Inflammatory macrophage treated with lipopolysaccharide for 4 hours (primary cell): ENCODE measurements at regions not wholly inside any gene's neighbourhood (a gene's known extent, or its start where the extent isn't known, plus 50 kb on each side); places are given as distances from the start of the nearest gene placed in this dataset.
"Not testable (repeated sequence)": the region's sequence is repeated elsewhere in the genome, so short reads cannot be mapped to it uniquely, and the experiment has no call there.

Experiments
- DNase-seq: peaks from one replicate; pipeline ENCODE4 v3.0.0-alpha.2; 2020

DNA sequence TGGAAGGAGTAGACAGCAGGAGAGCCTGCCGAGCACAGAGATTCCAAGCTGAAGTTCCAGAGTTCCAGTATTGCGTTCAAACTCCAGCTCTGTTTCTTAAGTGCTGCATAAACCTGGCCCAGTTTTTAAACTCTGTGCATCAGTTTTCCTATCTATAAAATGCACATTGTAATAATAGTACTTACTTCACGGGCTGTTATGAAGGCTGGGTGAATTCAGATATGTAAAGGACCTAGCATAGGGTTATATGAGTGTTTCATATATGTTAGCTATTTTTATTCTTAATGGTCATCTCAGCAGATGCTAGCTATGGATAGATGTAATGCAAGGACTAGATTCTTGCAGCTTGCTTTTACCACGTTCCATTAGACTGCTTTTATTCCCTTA is 293.1 kb upstream of the SEMA3C start:
- DNase-seq: no peak

DNA sequence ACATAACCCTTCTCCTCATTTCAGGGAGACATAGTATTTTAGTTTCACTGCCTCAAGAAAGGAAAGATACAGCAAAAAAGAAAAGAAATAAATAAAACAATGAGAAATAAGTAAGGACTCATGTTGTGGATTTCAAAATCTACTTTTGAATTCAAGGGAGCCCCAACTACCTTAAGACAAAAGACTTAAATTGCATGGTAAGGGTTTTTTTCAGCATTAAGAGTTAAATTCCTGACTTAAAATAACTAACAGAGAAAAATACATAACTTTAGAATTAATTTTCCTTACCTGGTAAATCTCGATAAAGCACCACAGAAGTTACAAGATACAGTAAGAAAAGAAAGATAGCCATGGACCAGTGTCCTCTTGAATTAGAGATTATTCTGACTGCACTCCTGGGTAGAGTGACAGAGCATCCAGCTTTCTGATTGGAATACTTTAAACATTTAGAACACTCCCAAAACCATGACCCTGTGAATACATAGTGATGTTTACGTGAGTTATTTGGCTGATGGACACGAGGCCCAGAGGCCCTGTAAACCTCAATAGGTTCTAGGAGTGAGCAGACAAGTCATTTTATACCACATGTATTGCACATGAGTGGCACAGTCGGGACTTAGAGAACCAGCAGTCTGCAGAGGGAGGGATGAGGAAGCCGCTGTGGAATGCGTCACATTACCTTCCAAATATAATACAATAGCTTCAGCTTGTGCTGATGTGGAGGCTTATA is 292.5 kb upstream of the SEMA3C start:
- no peak for DNase-seq

DNA sequence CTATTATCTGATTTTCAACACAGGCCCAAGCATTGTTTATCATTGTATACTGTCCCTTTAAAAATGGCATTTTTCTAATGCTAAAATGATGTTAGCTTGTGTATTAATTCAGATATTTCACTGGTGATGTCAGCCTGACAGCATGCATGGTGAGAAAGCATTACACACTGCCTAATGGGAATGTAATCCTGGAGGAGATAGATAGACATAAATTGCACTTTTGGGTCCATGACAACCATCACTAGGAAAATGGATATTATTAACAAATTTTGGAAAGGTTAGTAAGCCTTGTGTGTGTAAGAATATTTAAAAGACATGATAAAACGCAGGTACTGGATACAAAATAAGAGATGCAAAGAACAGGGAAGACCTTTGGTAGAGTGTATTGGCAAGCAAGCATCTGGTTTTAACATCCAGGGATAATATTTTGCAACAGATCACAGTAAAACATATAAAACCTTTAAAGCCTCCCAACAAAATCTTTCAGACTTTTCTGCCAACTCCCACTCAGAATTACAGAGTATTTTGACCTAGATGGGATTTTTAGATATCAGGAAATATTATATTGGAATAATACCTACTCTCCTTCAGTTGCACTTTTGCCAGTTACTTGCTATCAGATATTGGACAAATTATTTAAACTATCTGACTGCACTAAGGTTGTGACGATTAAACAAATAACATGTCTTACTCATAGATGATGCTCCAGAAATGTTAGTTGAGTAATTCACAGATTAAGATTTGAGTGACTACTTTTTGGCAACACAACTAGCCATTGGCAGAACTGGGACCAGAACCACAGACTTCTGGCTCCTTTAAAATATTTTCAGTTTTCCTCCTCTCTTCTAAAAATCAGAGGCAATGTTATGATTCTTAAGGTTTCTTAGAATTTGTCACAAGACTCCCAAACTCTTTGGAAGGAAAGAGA is 291.6 kb upstream of the SEMA3C start:
- no peak for DNase-seq

DNA sequence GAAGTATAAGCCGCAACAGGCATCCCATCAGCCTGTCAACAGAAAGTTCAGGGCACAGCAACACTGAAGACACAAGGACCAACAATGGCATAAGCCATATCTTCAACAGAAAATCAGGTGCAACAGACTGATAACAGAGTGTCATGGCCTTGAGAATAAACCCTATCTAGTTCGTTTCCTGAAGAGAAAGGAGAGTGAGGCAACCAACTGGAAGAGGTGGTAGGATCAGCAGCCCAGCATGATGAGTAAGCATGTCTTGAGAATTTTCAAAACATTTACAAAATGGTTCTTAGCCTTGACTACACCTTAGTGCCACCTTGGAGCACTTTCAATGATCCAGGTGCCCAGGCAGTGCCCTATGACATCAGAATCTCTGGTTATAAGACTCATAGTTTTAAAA is 290.2 kb upstream of the SEMA3C start:
- no peak for DNase-seq

- no peak for DNase-seq
Observed at GRCh38 chr7:81207801-81208200, 288.9 kb upstream of the SEMA3C start.

GRCh38 chr7:81206667-81207360 is 288.0 kb upstream of the SEMA3C start:
- DNase-seq: no peak

GRCh38 chr7:81206217-81206616 is 287.4 kb upstream of the SEMA3C start:
- DNase-seq: no peak

- no peak for DNase-seq
Observed at GRCh38 chr7:81201188-81201587, 282.3 kb upstream of the SEMA3C start.

DNA sequence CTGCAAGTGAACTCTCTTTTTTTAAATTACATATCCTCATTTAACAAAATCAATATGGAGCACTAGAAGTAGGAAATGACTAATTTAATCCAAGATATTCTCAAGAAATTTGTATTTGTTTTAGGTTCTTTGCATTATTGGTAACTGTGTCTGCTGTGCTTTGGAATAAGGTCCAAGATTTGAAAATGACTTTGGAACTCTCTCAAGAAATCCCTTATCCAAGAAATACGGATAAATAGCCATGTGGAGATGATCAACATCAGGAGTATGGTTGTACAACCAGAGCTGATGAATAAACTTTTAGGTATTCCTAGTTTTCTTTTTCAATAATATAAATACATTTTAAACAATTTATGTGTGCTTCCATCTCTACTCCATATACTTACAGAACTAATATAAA is 279.9 kb upstream of the SEMA3C start:
- no peak for DNase-seq

- DNase-seq: no peak
Observed at GRCh38 chr7:81197266-81197665, 278.4 kb upstream of the SEMA3C start.

DNA sequence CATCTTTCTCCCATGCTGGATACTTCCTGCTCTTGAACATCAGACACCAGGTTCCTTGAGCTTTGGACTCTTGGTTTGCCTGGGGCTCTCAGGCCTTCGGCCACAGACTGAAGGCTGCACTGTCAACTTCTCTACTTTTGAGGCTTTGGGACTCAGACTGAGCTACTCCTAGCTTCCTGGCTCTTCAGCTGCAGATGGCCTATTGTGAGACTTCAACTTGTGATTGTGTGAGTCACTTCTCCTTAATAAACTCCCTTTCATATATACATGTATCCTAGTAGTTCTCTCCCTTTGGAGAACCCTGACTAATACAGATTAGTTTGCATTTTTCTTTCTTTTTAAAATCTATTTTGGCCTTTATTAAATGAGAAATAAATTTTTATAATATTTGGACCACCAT is 276.2 kb upstream of the SEMA3C start:
- no peak for DNase-seq

GRCh38 chr7:81190997-81191768 is 272.3 kb upstream of the SEMA3C start:
- DNase-seq: no peak

DNA sequence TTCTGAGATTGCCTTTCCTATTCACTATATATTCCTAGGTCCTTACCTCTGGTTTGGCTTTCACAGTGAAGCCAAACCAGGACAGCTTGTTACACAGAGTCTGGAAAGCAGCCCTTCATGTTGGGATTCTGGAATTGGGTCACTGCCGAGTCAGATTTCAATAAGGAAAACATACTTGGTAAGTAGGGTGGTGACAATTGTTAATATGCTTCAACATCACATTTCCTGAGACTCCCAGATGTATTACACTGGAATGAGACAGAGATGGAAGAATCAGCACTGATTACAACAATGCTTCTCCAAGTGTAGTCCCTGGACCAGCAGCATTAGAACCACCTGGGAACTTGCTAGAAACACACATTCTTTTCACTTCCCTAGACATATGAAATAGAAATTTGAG is 268.9 kb upstream of the SEMA3C start:
- DNase-seq: no peak

DNA sequence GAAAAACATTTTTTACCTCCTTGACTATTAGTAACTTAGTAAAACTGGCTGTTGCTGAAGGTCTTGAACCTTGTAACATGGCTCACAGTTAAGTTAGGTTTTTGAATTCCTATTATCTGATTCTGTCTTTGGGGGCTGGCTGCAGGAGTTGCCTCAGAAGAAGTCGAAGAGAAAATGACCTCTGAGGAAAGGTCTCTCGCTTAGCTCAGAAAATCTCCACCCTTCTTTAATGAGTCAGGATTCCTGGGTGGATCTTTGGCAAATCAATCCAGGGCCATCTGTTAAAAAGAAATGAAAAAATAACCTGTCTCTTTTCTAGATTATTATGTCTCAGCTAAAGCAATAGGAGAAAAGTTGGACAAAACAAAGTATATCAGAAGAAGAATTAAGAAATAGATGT is 267.8 kb upstream of the SEMA3C start:
- no peak for DNase-seq

DNA sequence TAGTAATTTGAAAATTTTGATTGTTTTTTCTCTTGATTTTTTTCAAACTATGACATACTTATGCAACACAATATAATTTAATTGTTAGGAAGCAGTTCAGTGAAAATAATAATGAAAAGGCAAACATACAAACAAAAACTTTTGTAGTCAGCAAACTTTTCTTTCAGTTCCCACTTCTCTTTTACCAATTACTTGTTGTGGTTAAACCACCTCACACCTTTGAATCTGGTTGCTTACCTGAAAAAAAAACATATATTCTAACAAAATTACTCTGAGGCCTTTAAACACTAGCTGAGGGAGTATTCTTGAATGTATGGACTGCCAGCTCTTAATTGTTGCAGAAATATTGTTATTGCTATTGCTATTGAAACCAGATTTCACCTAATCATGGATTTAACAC is 266.2 kb upstream of the SEMA3C start:
- no peak for DNase-seq

DNA sequence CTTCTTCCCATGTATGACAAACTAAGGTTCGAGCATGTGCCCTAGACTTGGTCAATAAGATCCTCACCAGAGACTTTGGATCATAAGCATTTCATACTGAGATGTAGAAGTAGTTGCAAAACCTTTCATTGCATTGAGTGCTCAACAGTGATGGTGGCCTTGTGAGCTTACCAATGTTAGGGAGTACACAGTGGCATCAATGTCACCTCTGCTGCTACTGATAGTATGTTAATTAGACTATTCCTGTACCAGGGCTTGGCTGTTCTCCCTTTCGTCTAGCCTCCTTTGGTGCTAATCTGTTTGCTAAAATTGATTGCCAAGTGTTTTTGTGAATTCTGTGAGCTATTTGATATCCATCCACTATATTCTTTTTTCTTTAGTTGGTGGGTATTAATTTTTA is 264.5 kb upstream of the SEMA3C start:
- no peak for DNase-seq

GRCh38 chr7:81182056-81182455 is 263.2 kb upstream of the SEMA3C start:
- DNase-seq: not testable (repeated sequence)

GRCh38 chr7:81181066-81181465 is 262.2 kb upstream of the SEMA3C start:
- no peak for DNase-seq

DNA sequence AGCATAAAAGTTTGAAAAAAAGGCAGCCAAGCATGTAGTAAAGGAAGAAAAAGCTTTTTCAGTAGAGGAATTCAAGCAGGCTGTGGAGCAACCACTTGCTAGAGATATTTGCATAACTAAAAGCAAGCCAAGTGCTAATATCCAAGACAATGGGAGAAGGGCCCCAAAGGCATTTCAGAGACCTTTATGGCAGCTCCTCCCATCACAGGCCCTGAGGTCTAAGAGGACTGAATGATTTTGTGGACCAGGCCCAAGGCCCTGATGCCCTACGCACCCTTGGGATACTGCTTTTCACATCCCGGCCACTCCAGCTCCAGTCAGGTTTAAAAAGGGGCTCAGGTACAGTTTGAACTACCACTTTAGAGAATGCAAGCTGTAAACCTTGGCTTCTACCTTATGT is 261.7 kb upstream of the SEMA3C start:
- no peak for DNase-seq

DNA sequence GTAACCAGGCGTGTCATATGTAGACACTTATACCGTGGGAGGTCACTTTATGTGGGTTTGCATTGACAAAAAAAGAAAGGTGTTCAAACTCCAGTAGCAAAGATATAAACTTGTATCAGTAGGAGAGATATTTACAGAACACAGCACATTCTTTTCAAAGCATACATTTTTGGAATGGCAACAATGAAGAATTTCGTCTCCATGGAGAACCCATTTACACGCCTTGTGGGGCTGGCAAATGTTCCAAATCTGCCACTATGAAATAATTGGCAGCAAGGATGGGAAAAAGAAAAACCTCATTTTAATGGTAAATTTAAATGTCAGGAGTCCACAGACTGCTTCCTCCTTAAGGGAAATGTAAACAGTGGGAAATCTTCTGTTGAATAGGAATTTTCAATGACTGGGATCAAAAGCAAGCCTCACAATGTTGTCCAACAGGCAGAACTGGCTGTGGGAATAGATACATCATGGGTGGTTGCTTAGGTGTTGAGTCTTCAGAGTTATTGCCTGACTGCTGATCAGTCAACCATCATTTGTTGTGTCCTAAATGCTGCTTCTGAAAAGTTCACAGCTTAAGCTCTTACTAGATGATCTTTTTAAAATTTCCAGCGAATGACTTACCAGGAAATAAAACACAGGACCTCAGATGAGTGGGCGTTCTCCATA is 256.6 kb upstream of the SEMA3C start:
- no peak for DNase-seq

DNA sequence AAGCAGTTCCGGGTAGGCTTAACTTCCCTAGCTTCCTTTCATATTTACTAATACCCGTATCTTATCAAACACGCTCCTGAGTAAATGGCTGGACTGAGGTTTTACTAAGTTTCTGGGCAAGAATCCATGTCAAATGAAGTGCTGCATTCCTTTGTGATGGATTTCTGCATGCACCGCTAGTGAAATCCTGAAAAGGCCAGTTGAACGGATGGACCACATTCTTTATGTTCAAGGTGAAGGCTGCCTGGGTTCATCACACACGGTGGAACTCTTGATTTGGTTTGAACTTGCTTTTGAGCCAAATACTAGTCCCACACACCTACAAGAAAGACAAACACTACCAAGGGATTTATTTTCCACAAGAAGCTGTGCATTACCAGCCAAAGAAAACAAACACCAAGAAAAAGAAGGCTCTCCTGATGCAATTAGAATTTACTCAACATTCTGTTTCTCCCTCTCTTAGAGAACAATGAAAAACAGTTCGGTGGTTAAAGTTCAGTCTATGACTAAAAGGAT is 255.0 kb upstream of the SEMA3C start:
- DNase-seq: no peak

- no peak for DNase-seq
Observed at GRCh38 chr7:81170291-81170690, 251.4 kb upstream of the SEMA3C start.
